HG02759 (cell line): ENCODE measurements at regions not wholly inside any gene's neighbourhood (a gene's known extent, or its start where the extent isn't known, plus 50 kb on each side); places are given as distances from the start of the nearest gene placed in this dataset.

Experiments
- ATAC-seq: cut with Tn5 transposase; IDR thresholded peaks from one replicate; pipeline ENCODE4 v1.9.1; 2021; ENCODE audit warnings: mild to moderate bottlenecking, moderate library complexity; ENCODE audit not compliant: unreplicated experiment

GRCh38 chr3:152051501-152052404 is 178.3 kb downstream of the SUCNR1 start:
- ATAC-seq = peak; percentile 52

DNA sequence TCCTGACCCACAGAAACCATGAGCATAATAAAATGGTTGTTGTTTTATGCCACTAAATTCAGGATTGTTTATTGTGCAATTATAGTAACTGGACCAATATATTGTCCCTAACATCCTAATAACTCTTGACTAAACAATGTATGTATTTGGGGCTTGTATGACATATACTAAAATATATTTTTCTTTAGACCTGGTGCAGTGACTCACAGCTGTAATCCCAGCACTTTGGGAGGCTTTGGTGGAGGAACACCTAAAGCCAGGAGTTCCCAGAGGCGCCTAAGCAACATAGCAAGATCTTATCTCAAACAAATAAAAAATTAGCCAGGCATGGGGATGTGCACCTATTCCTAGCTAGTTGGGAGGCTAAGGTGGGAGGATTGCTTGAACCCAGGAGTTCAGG is 180.4 kb downstream of the SUCNR1 start:
- ATAC-seq = no peak

DNA sequence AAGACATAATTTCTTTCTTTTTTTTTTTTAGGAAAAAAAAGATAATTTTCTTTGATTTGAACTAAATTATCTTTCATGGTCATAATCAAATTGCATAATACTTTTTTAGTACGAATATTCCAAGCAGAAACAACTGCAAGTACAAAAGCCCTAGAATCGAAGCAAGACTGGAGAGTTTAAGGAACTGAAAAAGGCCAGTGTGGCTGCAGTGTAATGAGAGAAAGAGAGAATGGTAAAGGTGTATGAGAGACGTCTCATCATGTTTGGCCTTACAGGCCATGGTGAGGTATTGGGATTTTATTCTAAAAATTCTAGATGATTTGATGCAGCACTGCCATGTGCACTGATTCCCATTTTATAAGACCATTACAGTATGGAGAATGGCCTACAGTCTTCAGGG is 180.9 kb downstream of the SUCNR1 start:
- ATAC-seq = no peak

- ATAC-seq = no peak
These were observed 182.6 kb downstream of the SUCNR1 start for GRCh38 chr3:152056073-152056472.

DNA sequence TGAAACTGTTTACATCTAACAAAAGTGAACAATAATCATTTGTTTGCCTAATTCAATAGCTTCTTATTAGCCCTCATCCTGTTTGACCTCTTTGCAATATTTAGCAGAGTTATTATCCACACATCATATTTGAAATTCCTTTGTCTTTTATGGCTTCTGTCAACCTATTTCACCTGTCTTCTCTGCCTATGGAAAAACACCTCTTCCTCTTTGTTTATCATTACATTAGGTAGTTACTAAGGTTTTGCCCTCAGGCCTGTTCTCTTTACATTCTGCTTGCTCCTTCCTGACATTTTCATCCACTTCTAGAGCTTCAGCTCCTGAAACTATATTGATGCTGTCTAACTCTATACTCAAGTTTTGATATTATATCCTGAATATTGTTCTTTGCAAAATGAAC is 183.0 kb downstream of the SUCNR1 start:
- no peak for ATAC-seq

DNA sequence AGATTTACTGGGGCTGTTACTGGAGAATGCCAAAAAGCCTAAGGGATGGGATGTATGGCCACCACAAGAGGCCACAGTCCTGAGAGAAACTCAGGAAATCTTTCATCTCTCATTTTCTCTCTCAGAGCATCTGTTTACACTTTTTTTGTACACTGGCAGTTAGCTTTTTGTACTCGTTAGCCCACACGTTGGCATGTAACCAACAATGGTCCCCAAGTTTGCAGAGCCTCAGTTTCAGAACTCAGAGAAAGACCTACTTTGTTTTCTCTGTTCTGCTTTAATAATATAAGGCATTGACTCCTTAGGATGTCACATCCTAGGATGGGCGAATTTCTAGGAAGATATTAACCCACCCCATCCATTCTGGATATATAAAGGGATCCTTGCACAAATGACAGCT is 183.5 kb downstream of the SUCNR1 start:
- ATAC-seq = no peak

DNA sequence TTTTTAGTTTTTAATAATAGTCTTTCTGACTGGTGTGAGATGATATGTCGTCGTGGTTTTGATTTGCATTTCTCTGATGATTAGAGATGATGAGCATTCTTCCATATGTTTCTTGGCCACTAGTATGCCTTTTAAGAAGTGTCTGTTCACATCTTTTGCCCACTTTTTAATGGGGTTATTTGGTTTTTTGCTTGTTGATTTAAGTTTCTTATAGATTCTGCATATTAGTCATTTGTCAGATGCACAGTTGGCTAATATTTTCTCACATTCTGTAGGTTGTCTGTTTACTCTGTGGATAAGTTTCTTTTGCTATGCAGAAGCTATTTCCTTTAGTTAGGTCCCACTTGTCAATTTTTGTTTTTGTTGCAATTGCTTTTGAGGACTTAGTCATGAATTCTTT is 185.4 kb downstream of the SUCNR1 start:
- ATAC-seq = no peak

- no peak for ATAC-seq
These were observed 187.3 kb downstream of the SUCNR1 start for GRCh38 chr3:152060701-152061100.

DNA sequence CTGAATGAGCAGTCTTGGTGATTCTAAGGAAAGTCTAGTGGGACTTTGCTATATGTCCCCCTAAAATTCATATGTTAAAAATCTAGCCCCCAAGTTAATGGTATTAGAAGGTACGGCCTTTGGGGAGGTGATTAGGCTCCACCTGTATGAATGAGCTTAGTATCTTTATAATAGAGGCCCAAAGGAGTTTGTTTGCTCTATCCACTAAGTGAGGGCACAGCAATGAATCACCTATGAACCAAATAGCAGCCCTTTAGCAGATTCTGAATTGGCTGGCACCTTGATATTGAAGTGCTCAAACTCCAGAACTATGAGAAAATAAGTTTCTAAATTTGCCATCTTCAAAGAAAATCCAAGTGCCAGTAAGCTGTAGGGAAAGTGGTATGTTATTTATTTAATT is 187.9 kb downstream of the SUCNR1 start:
- ATAC-seq = no peak

DNA sequence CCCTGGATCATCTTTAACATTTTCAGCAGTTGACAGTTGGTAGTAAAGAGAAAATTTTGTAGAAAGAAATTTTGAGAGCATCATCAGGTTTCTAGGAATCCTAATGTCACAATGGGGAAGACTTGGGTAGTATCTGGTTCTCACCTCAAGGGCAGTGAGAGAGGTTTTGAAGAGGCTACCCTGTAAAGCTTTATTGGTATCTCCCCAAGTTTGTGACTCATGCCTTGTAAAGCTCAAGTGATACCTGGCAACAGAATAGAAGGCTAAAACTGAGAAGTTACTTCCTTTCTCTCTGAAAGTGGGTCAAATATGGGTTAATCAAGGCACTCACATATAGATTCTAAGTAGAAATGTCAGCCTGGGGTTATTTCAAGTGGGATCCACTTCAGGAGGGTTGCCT is 196.4 kb downstream of the SUCNR1 start:
- no peak for ATAC-seq

- no peak for ATAC-seq
These were observed 197.4 kb upstream of the MBNL1 start for GRCh38 chr3:152071315-152071714.

GRCh38 chr3:152071924-152072323 is 196.8 kb upstream of the MBNL1 start:
- ATAC-seq = no peak

GRCh38 chr3:152073267-152073666 is 195.5 kb upstream of the MBNL1 start:
- ATAC-seq = no peak

- ATAC-seq = no peak
These were observed 192.6 kb upstream of the MBNL1 start for GRCh38 chr3:152076148-152076547.

- no peak for ATAC-seq
These were observed 188.7 kb upstream of the MBNL1 start for GRCh38 chr3:152079980-152080379.

GRCh38 chr3:152083135-152083534 is 185.6 kb upstream of the MBNL1 start:
- no peak for ATAC-seq

GRCh38 chr3:152084441-152085158 is 184.1 kb upstream of the MBNL1 start:
- ATAC-seq = no peak

DNA sequence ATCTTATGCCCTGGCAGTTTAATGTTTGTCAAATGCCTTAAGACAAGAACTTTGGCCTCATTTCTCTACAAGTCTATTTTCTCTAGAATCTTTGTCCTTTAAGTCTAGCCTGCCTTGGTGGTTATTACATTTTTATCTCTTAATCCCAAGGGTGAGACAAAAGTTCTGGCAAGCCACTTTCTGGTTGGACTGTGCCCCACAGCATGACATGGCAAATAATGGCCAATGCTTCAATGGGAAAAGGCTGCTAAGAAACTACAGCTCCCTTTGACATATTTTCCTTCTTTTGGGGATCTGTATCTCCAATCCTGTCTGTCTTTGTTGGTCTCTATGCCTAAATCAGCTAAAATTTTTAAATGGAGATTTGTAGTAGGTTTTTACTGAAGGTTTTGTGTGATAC is 181.6 kb upstream of the MBNL1 start:
- no peak for ATAC-seq

- ATAC-seq = no peak
These were observed 179.2 kb upstream of the MBNL1 start for GRCh38 chr3:152089528-152089927.

- ATAC-seq = no peak
These were observed 177.0 kb upstream of the MBNL1 start for GRCh38 chr3:152091725-152092124.

GRCh38 chr3:152093901-152094300 is 174.8 kb upstream of the MBNL1 start:
- ATAC-seq = no peak

DNA sequence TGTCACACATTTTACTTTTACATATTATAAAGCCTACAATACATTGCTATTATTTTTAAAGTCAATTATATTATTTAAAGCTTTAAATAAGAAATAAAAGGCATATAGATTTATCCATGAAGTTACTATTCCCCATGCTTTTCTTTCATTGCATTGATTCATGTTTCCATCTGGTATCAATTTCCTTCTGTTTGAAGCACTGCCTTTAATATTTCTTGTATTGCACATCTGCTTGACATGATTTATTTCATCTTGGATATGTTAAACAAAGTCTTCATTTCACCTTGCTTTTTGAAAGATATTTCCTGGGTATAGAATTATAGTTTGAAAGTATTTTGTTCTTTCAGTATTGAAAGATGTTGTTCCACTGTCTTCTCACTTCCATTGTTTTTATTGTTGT is 174.3 kb upstream of the MBNL1 start:
- no peak for ATAC-seq
